WTC11 (cell line): ENCODE measurements at regions not wholly inside any gene's neighbourhood (a gene's known extent, or its start where the extent isn't known, plus 50 kb on each side); places are given as distances from the start of the nearest gene placed in this dataset.

ENCODE experiments used
- ATAC-seq: fragments of 200-7000 bp; cut with Tn5 transposase; 2 replicates; pipeline ENCODE4 v1.10.0; 2021; ENCODE audit warnings: mild to moderate bottlenecking, moderate library complexity
- CTCF ChIA-PET: fragments of 300-600 bp; sonication (Branson Sonifier 250); formaldehyde crosslinking; loops from one replicate; lab custom pipeline; 2021; ENCODE audit warnings: antibody characterized with exemption; lab: Charles Lee
- POLR2A ChIA-PET: fragments of 350-600 bp; sonication (Branson Sonifier 250); formaldehyde crosslinking; loops from one replicate; lab custom pipeline; 2021; ENCODE audit warnings: antibody characterized with exemption; lab: Charles Lee
- DNase-seq: peaks from one replicate; pipeline ENCODE4 v3.0.0; 2021; ENCODE audit warnings: low spot score
- H3K27ac Mint-ChIP-seq: 2 replicates; pipeline ENCODE4 v1.8.0; 2021; ENCODE audit warnings: mixed read lengths
- H3K27me3 Mint-ChIP-seq: 2 replicates; pipeline ENCODE4 v1.8.0; 2021; ENCODE audit warnings: low read depth, mild to moderate bottlenecking, moderate library complexity, mixed read lengths
- H3K36me3 Mint-ChIP-seq: 2 replicates; pipeline ENCODE4 v1.8.0; 2021; ENCODE audit warnings: mixed read lengths
- H3K4me1 Mint-ChIP-seq: 2 replicates; pipeline ENCODE4 v1.8.0; 2022; ENCODE audit warnings: mixed read lengths
- H3K4me3 Mint-ChIP-seq: 2 replicates; pipeline ENCODE4 v1.8.0; 2021; ENCODE audit warnings: mild to moderate bottlenecking, moderate library complexity, mixed read lengths
- H3K9me3 Mint-ChIP-seq: 2 replicates; pipeline ENCODE4 v1.8.0; 2021; ENCODE audit warnings: mixed read lengths
- E2F5 ChIP-seq: sonication (generic); formaldehyde crosslinking; IDR thresholded peaks from 2 replicates; pipeline ENCODE4 v1.8.1; 2022; ENCODE audit warnings: mild to moderate bottlenecking, moderate library complexity, missing genetic modification reagents
- FOXJ3 ChIP-seq: sonication (generic); formaldehyde crosslinking; IDR thresholded peaks from 2 replicates; pipeline ENCODE4 v1.9.0; 2021; ENCODE audit warnings: missing genetic modification reagents, mild to moderate bottlenecking, borderline replicate concordance
- FOXK1 ChIP-seq: sonication (generic); formaldehyde crosslinking; IDR thresholded peaks from 2 replicates; pipeline ENCODE4 v1.8.0; 2022; ENCODE audit warnings: mild to moderate bottlenecking, moderate library complexity, missing genetic modification reagents
- JAZF1 ChIP-seq: fragments of 250-450 bp; sonication (Bioruptor Pico); IDR thresholded peaks from 2 replicates; pipeline ENCODE4 v1.9.0; 2021; ENCODE audit warnings: moderate library complexity, mild to moderate bottlenecking, inconsistent platforms
- JUN ChIP-seq: sonication (generic); formaldehyde crosslinking; IDR thresholded peaks from 2 replicates; pipeline ENCODE4 v1.8.0; 2023; ENCODE audit warnings: mild to moderate bottlenecking, missing genetic modification reagents
- KAT7 ChIP-seq: sonication (generic); formaldehyde crosslinking; IDR thresholded peaks from 2 replicates; pipeline ENCODE4 v1.8.1; 2023; ENCODE audit warnings: missing genetic modification reagents, mild to moderate bottlenecking, borderline replicate concordance
- MLX ChIP-seq: sonication (generic); formaldehyde crosslinking; IDR thresholded peaks from 2 replicates; pipeline ENCODE4 v1.8.1; 2023; ENCODE audit warnings: mild to moderate bottlenecking, missing genetic modification reagents, moderate library complexity
- NR1H2 ChIP-seq: sonication (generic); formaldehyde crosslinking; IDR thresholded peaks from 2 replicates; pipeline ENCODE4 v1.9.0; 2021; ENCODE audit warnings: mild to moderate bottlenecking, moderate library complexity, missing genetic modification reagents
- OVOL2 ChIP-seq: fragments of 250-450 bp; sonication (Bioruptor Pico); IDR thresholded peaks from 2 replicates; pipeline ENCODE4 v1.9.0; 2021; ENCODE audit warnings: mild to moderate bottlenecking, borderline replicate concordance
- PRDM15 ChIP-seq: sonication (generic); formaldehyde crosslinking; IDR thresholded peaks from 2 replicates; pipeline ENCODE4 v1.8.0; 2022; ENCODE audit warnings: missing genetic modification reagents
- PRRX2 ChIP-seq: fragments of 250-450 bp; sonication (Bioruptor Pico); IDR thresholded peaks from 2 replicates; pipeline ENCODE4 v1.8.0; 2021; ENCODE audit warnings: mild to moderate bottlenecking
- SMAD4 ChIP-seq: sonication (generic); formaldehyde crosslinking; IDR thresholded peaks from 2 replicates; pipeline ENCODE4 v1.8.0; 2022; ENCODE audit warnings: mild to moderate bottlenecking, missing genetic modification reagents
- SP1 ChIP-seq: sonication (generic); formaldehyde crosslinking; conservative IDR thresholded peaks from 2 replicates; pipeline ENCODE4 v1.8.1; 2022; ENCODE audit warnings: missing genetic modification reagents
- USF1 ChIP-seq: sonication (generic); formaldehyde crosslinking; IDR thresholded peaks from 2 replicates; pipeline ENCODE4 v1.8.0; 2022; ENCODE audit warnings: mild to moderate bottlenecking, missing genetic modification reagents
- USF2 ChIP-seq: sonication (generic); formaldehyde crosslinking; IDR thresholded peaks from 2 replicates; pipeline ENCODE4 v1.8.1; 2023; ENCODE audit warnings: mild to moderate bottlenecking, missing genetic modification reagents, moderate library complexity
- ZNF263 ChIP-seq: sonication (generic); formaldehyde crosslinking; IDR thresholded peaks from 2 replicates; pipeline ENCODE4 v1.8.1; 2022; ENCODE audit warnings: low read depth, mild to moderate bottlenecking, moderate library complexity, missing genetic modification reagents
- ZNF317 ChIP-seq: sonication (generic); formaldehyde crosslinking; IDR thresholded peaks from 2 replicates; pipeline ENCODE4 v1.8.1; 2023; ENCODE audit warnings: low read depth, mild to moderate bottlenecking, moderate library complexity, missing genetic modification reagents, borderline replicate concordance
- ZNF416 ChIP-seq: fragments of 250-450 bp; sonication (Bioruptor Pico); IDR thresholded peaks from 2 replicates; pipeline ENCODE4 v1.9.0; 2021; ENCODE audit warnings: mild to moderate bottlenecking, inconsistent platforms
- ZNF423 ChIP-seq: fragments of 250-450 bp; sonication (Bioruptor Pico); IDR thresholded peaks from 2 replicates; pipeline ENCODE4 v2.1.2; 2022; ENCODE audit warnings: mild to moderate bottlenecking, moderate library complexity
- TF ChIP-seq, protein P1 (sequence below): fragments of 250-450 bp; sonication (Bioruptor Pico); conservative IDR thresholded peaks from 2 replicates; pipeline ENCODE4 v1.9.0; 2021; ENCODE audit warnings: mild to moderate bottlenecking
- TF ChIP-seq, protein P2 (sequence below): fragments of 250-450 bp; sonication (Bioruptor Pico); IDR thresholded peaks from 2 replicates; pipeline ENCODE4 v1.8.0; 2021; ENCODE audit warnings: mild to moderate bottlenecking
- TF ChIP-seq, protein P3 (sequence below): sonication (generic); formaldehyde crosslinking; conservative IDR thresholded peaks from 2 replicates; pipeline ENCODE4 v1.8.1; 2022; ENCODE audit warnings: mild to moderate bottlenecking, missing genetic modification reagents

DNA sequence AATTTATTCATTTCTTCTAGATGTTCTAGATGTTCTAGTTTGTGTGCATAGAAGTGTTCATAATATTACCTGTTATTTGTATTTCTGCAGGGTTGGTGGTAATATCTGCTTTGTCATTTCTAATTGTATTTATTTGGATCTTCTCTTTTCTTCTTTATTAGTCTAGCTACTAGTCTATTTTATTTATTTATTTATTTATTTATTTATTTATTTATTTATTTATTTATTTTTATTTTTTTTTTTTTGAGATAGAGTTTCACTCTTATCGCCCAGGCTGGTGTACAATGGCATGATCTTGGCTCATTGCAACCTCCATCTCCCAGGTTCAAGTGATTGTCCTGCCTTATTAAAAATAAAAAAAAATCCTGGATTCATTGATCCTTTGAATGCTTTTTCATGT is 114.8 kb upstream of the THSD7A start (continued):
- TF ChIP-seq, protein P1, sequence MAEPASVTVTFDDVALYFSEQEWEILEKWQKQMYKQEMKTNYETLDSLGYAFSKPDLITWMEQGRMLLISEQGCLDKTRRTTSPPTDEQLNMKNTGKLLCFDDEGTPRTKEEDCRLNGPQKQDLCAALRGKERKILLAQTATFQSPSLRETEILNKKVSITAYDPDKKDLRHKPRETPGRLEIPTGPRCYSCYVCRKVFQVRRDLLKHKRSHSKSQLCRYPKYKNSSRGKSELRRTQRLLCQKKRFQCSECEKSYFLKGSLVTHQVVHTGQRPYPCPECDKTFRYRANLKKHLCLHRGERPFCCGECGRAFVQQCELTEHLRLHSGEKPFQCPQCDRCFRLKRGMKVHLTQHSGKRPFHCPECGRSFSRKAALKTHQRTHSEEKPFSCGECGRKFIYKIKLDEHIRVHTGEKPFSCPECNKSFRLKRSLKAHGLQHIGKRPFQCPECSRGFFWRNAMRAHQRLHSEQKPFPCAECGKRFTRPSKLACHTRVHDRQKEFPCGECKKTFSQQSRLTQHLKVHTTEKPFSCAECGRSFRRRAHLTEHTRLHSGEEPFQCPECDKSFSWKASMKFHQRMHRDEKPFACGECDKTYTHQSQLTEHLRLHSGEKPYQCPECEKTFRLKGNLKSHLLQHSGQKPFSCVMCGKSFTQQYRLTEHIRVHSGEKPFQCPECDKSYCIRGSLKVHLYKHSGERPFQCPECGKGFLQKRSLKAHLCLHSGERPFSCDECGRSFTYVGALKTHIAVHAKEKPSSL (CRISPR knock-in tag): no peak
- TF ChIP-seq USF2 (no peak), NR1H2 (CRISPR knock-in tag) (no peak), ZNF416 (CRISPR knock-in tag) (no peak), JUN (CRISPR knock-in tag) (no peak), PRRX2 (CRISPR knock-in tag) (no peak), OVOL2 (CRISPR knock-in tag) (no peak), ZNF423 (CRISPR knock-in tag) (no peak)

DNA sequence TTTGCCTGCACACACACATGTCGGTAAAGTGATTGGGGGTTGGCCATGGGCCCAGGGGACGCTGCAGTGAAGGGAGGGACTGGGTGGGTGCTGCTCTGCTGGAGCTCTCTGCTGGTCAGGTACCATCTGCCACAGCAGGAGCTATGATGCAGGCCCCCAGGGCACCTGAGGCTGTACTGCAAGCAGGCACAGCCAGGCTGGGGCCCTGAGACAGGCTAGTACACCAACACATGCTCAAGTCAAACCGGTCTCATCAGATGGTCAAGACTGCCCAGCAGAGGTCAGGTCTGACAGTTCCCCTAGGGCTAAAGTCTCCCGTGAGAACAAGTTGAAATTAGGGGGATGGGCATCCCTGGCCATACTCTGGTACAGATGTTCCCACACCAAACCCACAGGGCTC is 118.3 kb upstream of the THSD7A start:
- no peak for TF ChIP-seq ZNF423 (CRISPR knock-in tag)
- no peak for TF ChIP-seq ZNF263 (CRISPR knock-in tag)
- TF ChIP-seq, protein P2, sequence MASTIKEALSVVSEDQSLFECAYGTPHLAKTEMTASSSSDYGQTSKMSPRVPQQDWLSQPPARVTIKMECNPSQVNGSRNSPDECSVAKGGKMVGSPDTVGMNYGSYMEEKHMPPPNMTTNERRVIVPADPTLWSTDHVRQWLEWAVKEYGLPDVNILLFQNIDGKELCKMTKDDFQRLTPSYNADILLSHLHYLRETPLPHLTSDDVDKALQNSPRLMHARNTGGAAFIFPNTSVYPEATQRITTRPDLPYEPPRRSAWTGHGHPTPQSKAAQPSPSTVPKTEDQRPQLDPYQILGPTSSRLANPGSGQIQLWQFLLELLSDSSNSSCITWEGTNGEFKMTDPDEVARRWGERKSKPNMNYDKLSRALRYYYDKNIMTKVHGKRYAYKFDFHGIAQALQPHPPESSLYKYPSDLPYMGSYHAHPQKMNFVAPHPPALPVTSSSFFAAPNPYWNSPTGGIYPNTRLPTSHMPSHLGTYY (CRISPR knock-in tag): no peak
- no peak for TF ChIP-seq KAT7 (CRISPR knock-in tag)
- no peak for TF ChIP-seq SMAD4 (CRISPR knock-in tag)
- no peak for TF ChIP-seq SP1 (CRISPR knock-in tag)
- TF ChIP-seq FOXK1 (CRISPR knock-in tag): no peak
- no peak for TF ChIP-seq USF1 (CRISPR knock-in tag)
- no peak for TF ChIP-seq JAZF1 (CRISPR knock-in tag)
- TF ChIP-seq MLX: no peak
- no peak for TF ChIP-seq FOXJ3 (CRISPR knock-in tag)
- TF ChIP-seq ZNF317 (CRISPR knock-in tag): no peak
- TF ChIP-seq NR1H2 (CRISPR knock-in tag): no peak
- TF ChIP-seq E2F5 (CRISPR knock-in tag): no peak
- no peak for TF ChIP-seq PRDM15 (CRISPR knock-in tag)
- TF ChIP-seq, protein P3, sequence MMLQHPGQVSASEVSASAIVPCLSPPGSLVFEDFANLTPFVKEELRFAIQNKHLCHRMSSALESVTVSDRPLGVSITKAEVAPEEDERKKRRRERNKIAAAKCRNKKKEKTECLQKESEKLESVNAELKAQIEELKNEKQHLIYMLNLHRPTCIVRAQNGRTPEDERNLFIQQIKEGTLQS (CRISPR knock-in tag): no peak
- TF ChIP-seq, all 79 proteins: peak for 0
- H3K36me3 Mint-ChIP-seq: peaks cover 5% of the 10 kb centered on the region
- POLR2A ChIA-PET: no interaction called here
- CTCF ChIA-PET: no interaction called here
- H3K4me1 Mint-ChIP-seq: peaks cover 3% of the 10 kb centered on the region
- DNase-seq: no peak
- H3K9me3 Mint-ChIP-seq: peaks cover 47% of the 10 kb centered on the region
- no peaks in the 10 kb centered on the region for H3K27me3 Mint-ChIP-seq
- no peak for ATAC-seq
- no peak overlapping the region for H3K4me3 Mint-ChIP-seq
- no peak overlapping the region for H3K27ac Mint-ChIP-seq
